HFF-Myc (cell line): ENCODE measurements at regions not wholly inside any gene's neighbourhood (a gene's known extent, or its start where the extent isn't known, plus 50 kb on each side); places are given as distances from the start of the nearest gene placed in this dataset.
"Not testable (repeated sequence)": the region's sequence is repeated elsewhere in the genome, so short reads cannot be mapped to it uniquely, and the experiment has no call there.

ENCODE experiments used
- DNase-seq: peaks from one replicate; pipeline ENCODE4 v3.0.0-alpha.2; 2011; ENCODE audit warnings: low read depth; ENCODE audit errors: extremely low read depth
- H3K4me3 ChIP-seq: replicated peaks from 2 replicates; pipeline ENCODE4 v1.5.1; 2011; ENCODE audit warnings: low read depth, mild to moderate bottlenecking, control low read depth, low read length
- CTCF ChIP-seq: IDR thresholded peaks from 2 replicates; pipeline ENCODE4 v1.5.1; 2012; ENCODE audit warnings: mild to moderate bottlenecking, low read depth, low read length, control low read depth; ENCODE audit errors: missing control alignments

DNA sequence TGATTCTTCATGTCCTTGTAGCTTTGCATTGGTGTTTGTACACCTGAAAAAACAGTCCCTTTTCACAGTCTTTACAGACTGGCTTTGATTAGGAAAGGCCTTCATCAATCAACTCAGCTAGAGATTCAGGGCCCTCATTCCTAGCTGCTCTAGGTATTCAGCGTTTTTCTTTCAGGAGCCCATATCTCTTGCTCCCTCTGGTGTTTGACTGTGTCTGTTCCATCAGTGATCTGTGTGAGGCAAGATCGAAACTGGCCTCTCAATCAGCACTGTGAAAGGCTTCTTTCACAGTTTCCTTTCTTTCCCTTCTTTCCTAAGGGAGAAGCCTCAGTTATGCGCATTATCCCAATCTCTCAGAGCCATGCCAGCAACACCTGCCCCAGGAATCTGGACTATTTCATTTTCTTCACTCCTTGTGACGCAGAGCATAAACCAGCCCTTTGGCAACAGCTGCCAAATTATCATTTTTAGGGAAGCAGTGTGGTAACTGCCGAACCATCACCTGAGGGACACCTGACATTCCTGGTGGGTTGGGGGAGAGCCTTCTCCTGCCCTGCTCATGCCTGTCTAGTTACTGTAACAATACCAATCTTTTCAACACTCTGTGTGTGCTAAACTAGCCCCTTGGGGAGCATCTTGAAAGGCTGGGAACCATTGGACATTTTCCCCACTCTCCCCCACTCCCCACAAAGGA lies 75.7 kb upstream of the CCDC71L start:
- peak; percentile 49 for DNase-seq
- peak; percentile 66 for TF ChIP-seq CTCF
- no peak overlapping the region for H3K4me3 ChIP-seq

- DNase-seq, result no peak
- peak; percentile 20 for TF ChIP-seq CTCF
- H3K4me3 ChIP-seq, result no peak overlapping the region
Measured at GRCh38 chr7:106737202-106737562, 76.2 kb upstream of the CCDC71L start.

- no peak for TF ChIP-seq CTCF
- H3K4me3 ChIP-seq, result no peak overlapping the region
Measured at GRCh38 chr7:106740806-106741205, 79.8 kb upstream of the CCDC71L start.

GRCh38 chr7:106744563-106745091 lies 83.7 kb upstream of the CCDC71L start:
- no peak for DNase-seq
- H3K4me3 ChIP-seq, result no peak overlapping the region
- TF ChIP-seq CTCF, result no peak

More at GRCh38 chr7:106740806-106741205, 79.8 kb upstream of the CCDC71L start:
- DNase-seq, result no peak

DNA sequence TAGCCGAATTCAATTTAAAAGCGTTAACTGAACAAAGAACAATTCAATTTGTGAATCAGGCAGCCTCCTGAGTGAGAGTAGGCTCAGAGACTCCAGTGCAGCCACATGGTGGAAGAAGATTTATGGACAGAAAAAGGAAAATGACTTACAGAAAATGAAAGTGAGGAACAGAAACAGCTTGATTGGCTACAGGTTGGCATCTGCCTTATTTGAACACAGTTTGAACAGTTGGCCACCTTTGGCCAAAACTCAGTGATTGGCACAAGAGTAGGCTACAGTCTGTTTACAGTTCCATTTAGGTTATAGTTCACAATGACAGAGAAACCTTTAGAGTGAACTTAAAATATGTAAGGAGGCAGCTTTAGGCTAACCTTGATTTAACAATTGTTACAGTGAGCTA lies 86.3 kb upstream of the CCDC71L start:
- H3K4me3 ChIP-seq, DNase-seq: not testable (repeated sequence)

DNA sequence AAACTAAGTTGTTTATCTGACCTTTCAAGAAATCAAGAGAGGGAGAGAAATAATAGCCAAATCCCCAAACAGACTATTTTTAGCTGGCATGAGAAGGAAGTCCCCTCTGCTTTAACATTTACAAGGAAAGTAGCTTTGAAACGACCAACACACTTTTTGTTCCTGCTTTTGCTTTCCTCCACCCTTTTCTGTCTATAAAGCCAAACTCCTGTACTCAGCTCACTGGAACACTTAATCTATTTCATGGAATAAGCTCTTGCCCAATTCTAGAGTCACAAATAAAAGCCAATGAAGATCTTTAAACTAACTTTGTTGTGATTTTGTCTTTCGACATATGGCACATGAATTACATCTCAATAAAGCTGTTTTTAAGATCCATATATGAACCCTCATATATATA lies 86.8 kb upstream of the CCDC71L start:
- TF ChIP-seq CTCF, result no peak
- DNase-seq, result no peak
- H3K4me3 ChIP-seq, result no peak overlapping the region

DNA sequence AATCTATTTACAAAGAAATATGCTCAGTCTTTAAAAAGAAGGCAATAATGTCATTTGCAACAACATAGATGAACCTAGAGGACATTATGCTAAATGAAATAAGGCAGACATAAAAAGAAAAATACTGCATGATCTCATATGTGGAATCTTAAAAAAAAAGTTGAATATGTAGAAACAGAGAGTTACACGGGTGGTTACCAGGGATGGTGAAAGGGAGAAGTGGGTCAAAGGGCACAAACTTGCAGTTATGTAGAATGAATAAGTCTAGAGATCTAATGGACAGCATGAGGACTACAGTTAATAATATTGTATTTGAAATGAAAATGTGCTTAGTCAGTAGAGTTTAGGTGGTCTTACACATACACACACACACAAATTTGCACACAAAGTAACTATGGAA lies 88.2 kb upstream of the CCDC71L start:
- no peak for DNase-seq
- H3K4me3 ChIP-seq, result no peak overlapping the region
- TF ChIP-seq CTCF, result no peak
